ENCODE measurements at regions not wholly inside any gene's neighbourhood (a gene's known extent, or its start where the extent isn't known, plus 50 kb on each side); places are given as distances from the start of the nearest gene placed in this dataset.

DNA sequence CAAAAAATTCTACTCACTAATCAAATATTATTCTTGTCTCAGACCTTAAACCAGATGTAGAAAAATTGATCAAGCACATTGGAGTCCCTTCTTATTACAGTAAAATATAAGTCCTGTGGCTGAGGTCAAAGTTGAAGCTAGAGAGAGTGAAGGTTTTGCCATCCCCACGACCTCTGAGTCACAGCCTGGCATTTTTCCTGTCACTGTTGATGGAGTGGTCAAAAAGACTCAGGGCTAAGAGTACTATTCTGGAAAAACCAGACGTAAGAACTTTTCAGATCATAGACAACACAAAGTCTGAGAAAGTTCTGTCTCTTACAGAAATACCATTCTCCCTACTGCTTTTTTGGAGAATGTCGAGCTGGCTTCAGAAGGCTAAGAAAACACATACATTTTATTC is 323.7 kb upstream of the ANKRD30A start:
- TF ChIP-seq, protein P1, sequence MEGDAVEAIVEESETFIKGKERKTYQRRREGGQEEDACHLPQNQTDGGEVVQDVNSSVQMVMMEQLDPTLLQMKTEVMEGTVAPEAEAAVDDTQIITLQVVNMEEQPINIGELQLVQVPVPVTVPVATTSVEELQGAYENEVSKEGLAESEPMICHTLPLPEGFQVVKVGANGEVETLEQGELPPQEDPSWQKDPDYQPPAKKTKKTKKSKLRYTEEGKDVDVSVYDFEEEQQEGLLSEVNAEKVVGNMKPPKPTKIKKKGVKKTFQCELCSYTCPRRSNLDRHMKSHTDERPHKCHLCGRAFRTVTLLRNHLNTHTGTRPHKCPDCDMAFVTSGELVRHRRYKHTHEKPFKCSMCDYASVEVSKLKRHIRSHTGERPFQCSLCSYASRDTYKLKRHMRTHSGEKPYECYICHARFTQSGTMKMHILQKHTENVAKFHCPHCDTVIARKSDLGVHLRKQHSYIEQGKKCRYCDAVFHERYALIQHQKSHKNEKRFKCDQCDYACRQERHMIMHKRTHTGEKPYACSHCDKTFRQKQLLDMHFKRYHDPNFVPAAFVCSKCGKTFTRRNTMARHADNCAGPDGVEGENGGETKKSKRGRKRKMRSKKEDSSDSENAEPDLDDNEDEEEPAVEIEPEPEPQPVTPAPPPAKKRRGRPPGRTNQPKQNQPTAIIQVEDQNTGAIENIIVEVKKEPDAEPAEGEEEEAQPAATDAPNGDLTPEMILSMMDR (IDR thresholded peaks at IDR 0.05; ENCODE audit: insufficient read depth, low read depth, low read length): no peak
- no peak for TF ChIP-seq EZH2 (IDR thresholded peaks at IDR 0.05; ENCODE audit: insufficient read depth, low read length)

Measured in astrocyte (in vitro differentiated cells and primary cell).